MM.1S (cell line): ENCODE measurements at regions not wholly inside any gene's neighbourhood (a gene's known extent, or its start where the extent isn't known, plus 50 kb on each side); places are given as distances from the start of the nearest gene placed in this dataset.

Experiments used
- DNase-seq: peaks from one replicate; pipeline ENCODE4 v3.0.0-alpha.2; 2015
- H2AFZ ChIP-seq: fragments of 300-600 bp; sonication (generic); 2 replicates; pipeline ENCODE4 v1.6.0; 2016; ENCODE audit warnings: antibody characterized with exemption, low read length
- H3F3A ChIP-seq: fragments of 300-600 bp; sonication (generic); 2 replicates; pipeline ENCODE4 v1.6.1; 2016; ENCODE audit warnings: mild to moderate bottlenecking, antibody characterized with exemption, low read length, moderate library complexity, mixed read lengths; ENCODE audit not compliant: insufficient read depth
- H3K27ac ChIP-seq: fragments of 300-600 bp; sonication (generic); 2 replicates; pipeline ENCODE4 v1.5.1; 2016; ENCODE audit warnings: mild to moderate bottlenecking, low read length
- H3K27me3 ChIP-seq: fragments of 300-600 bp; sonication (generic); replicated peaks from 2 replicates; pipeline ENCODE4 v1.6.0; 2016; ENCODE audit warnings: low read length; ENCODE audit not compliant: insufficient read depth
- H3K36me3 ChIP-seq: fragments of 300-600 bp; sonication (generic); replicated peaks from 2 replicates; pipeline ENCODE4 v1.6.1; 2016; ENCODE audit warnings: mild to moderate bottlenecking, low read length, mixed read lengths; ENCODE audit not compliant: insufficient read depth
- H3K4me1 ChIP-seq: fragments of 300-600 bp; sonication (generic); 2 replicates; pipeline ENCODE4 v1.6.1; 2016; ENCODE audit warnings: low read length, mixed read lengths
- H3K4me2 ChIP-seq: fragments of 300-600 bp; sonication (generic); 2 replicates; pipeline ENCODE4 v1.6.0; 2016; ENCODE audit warnings: low read depth, low read length
- H3K4me3 ChIP-seq: fragments of 300-600 bp; sonication (generic); 2 replicates; pipeline ENCODE4 v1.5.1; 2016; ENCODE audit warnings: low read length, mixed read lengths
- H3K79me2 ChIP-seq: fragments of 300-600 bp; sonication (generic); 2 replicates; pipeline ENCODE4 v1.6.1; 2016; ENCODE audit warnings: mixed run types, low read length, mixed read lengths
- H3K9ac ChIP-seq: fragments of 300-600 bp; sonication (generic); 2 replicates; pipeline ENCODE4 v1.6.1; 2016; ENCODE audit warnings: low read length, mixed read lengths
- H3K9me2 ChIP-seq: fragments of 300-600 bp; sonication (generic); replicated peaks from 2 replicates; pipeline ENCODE4 v1.6.1; 2016; ENCODE audit warnings: mild to moderate bottlenecking, low read length, mixed read lengths; ENCODE audit not compliant: insufficient read depth
- H3K9me3 ChIP-seq: fragments of 300-600 bp; sonication (generic); replicated peaks from 2 replicates; pipeline ENCODE4 v1.6.1; 2016; ENCODE audit warnings: mild to moderate bottlenecking, low read length, mixed read lengths; ENCODE audit not compliant: insufficient read depth
- H4K20me1 ChIP-seq: fragments of 300-600 bp; sonication (generic); 2 replicates; pipeline ENCODE4 v1.6.1; 2016; ENCODE audit warnings: mild to moderate bottlenecking, low read length, moderate library complexity, mixed read lengths; ENCODE audit not compliant: insufficient read depth
- EZH2 ChIP-seq: fragments of 300-600 bp; sonication (generic); optimal IDR thresholded peaks from 2 replicates; pipeline ENCODE3; 2017; ENCODE audit warnings: low read depth, mild to moderate bottlenecking, antibody characterized with exemption, low read length, mixed read lengths
- EZH2phosphoT487 ChIP-seq: fragments of 300-600 bp; sonication (generic); IDR thresholded peaks from 2 replicates; pipeline ENCODE4 v1.6.1; 2018; ENCODE audit warnings: antibody characterized with exemption, low read length
- TF ChIP-seq, protein P1 (sequence below): fragments of 300-600 bp; sonication (generic); IDR thresholded peaks from 2 replicates; pipeline ENCODE4 v1.5.1; 2016; ENCODE audit warnings: antibody characterized with exemption, low read length, mixed read lengths

- Histone ChIP-seq H3F3A (no peaks in the 10 kb centered on the region), H3K36me3 (no peaks in the 10 kb centered on the region), H3K79me2 (no peaks in the 10 kb centered on the region), H3K4me1 (no peaks in the 10 kb centered on the region), H3K4me2 (no peak overlapping the region), H2AFZ (no peak overlapping the region), H3K27me3 (no peaks in the 10 kb centered on the region), H3K4me3 (no peak overlapping the region), H3K27ac (no peak overlapping the region), H3K9me2 (no peaks in the 10 kb centered on the region), H3K9me3 (no peaks in the 10 kb centered on the region), H3K9ac (no peak overlapping the region), H4K20me1 (no peaks in the 10 kb centered on the region)
- no peak for DNase-seq
- TF ChIP-seq, protein P1, sequence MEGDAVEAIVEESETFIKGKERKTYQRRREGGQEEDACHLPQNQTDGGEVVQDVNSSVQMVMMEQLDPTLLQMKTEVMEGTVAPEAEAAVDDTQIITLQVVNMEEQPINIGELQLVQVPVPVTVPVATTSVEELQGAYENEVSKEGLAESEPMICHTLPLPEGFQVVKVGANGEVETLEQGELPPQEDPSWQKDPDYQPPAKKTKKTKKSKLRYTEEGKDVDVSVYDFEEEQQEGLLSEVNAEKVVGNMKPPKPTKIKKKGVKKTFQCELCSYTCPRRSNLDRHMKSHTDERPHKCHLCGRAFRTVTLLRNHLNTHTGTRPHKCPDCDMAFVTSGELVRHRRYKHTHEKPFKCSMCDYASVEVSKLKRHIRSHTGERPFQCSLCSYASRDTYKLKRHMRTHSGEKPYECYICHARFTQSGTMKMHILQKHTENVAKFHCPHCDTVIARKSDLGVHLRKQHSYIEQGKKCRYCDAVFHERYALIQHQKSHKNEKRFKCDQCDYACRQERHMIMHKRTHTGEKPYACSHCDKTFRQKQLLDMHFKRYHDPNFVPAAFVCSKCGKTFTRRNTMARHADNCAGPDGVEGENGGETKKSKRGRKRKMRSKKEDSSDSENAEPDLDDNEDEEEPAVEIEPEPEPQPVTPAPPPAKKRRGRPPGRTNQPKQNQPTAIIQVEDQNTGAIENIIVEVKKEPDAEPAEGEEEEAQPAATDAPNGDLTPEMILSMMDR: no peak
- TF ChIP-seq EZH2phosphoT487: no peak
- no peak for TF ChIP-seq EZH2
Measured at GRCh38 chr1:168972225-168972624, 134.3 kb upstream of the ATP1B1 start.

- no peaks in the 10 kb centered on the region for H3K27me3 ChIP-seq
- H3K4me1 ChIP-seq: no peaks in the 10 kb centered on the region
- no peaks in the 10 kb centered on the region for H3K36me3 ChIP-seq
- no peaks in the 10 kb centered on the region for H3K79me2 ChIP-seq
- no peak overlapping the region for H3K9ac ChIP-seq
- no peak overlapping the region for H3K27ac ChIP-seq
- no peak for DNase-seq
- H3F3A ChIP-seq: no peaks in the 10 kb centered on the region
- no peaks in the 10 kb centered on the region for H3K9me3 ChIP-seq
- no peak overlapping the region for H3K4me2 ChIP-seq
- H2AFZ ChIP-seq: no peak overlapping the region
- TF ChIP-seq, protein P1: no peak
- no peak for TF ChIP-seq EZH2phosphoT487
- TF ChIP-seq EZH2: no peak
- H3K9me2 ChIP-seq: no peaks in the 10 kb centered on the region
- no peak overlapping the region for H3K4me3 ChIP-seq
- no peaks in the 10 kb centered on the region for H4K20me1 ChIP-seq
Measured at GRCh38 chr1:168972887-168973286, 133.6 kb upstream of the ATP1B1 start.

DNA sequence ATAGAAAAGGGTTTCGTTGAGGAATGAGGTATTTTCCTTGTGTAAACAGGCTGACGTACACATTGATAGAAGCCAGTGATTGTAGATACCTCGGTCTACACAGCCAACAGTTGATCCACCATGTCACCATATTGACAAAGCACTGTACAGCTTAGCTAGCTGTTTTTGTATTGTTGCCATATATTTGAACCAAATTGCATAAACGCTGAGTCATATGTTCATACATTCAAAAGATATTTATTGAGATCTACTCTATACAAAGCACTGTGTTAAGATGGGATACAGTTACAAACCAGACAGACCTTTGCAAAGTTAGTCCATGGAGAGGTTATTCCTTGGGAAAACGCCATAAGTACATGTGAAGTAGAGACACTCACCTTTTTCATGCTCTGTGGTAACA lies 132.4 kb upstream of the ATP1B1 start:
- H3K4me3 ChIP-seq: no peak overlapping the region
- no peak overlapping the region for H3K4me2 ChIP-seq
- no peaks in the 10 kb centered on the region for H3K9me3 ChIP-seq
- no peak overlapping the region for H2AFZ ChIP-seq
- DNase-seq: no peak
- H4K20me1 ChIP-seq: no peaks in the 10 kb centered on the region
- no peaks in the 10 kb centered on the region for H3K79me2 ChIP-seq
- H3K27ac ChIP-seq: no peak overlapping the region
- no peaks in the 10 kb centered on the region for H3F3A ChIP-seq
- no peaks in the 10 kb centered on the region for H3K36me3 ChIP-seq
- no peak overlapping the region for H3K9ac ChIP-seq
- no peaks in the 10 kb centered on the region for H3K4me1 ChIP-seq
- H3K27me3 ChIP-seq: no peaks in the 10 kb centered on the region
- H3K9me2 ChIP-seq: no peaks in the 10 kb centered on the region
- TF ChIP-seq, protein P1: no peak
- TF ChIP-seq EZH2phosphoT487 (no peak), EZH2 (no peak)
